SK-N-SH treated with all-trans-retinoic acid at 6 μM for 48 hours (cell line): ENCODE measurements at regions not wholly inside any gene's neighbourhood (a gene's known extent, or its start where the extent isn't known, plus 50 kb on each side); places are given as distances from the start of the nearest gene placed in this dataset.

Source experiments
- ATAC-seq: fragments of 200-7000 bp; cut with Tn5 transposase; 3 replicates; pipeline ENCODE4 v1.9.1; 2020; ENCODE audit warnings: mild to moderate bottlenecking, moderate library complexity
- ARNTL ChIP-seq: fragments of 450-650 bp; formaldehyde crosslinking; IDR thresholded peaks from 2 replicates; pipeline ENCODE4 v1.5.0; 2020; ENCODE audit warnings: low read depth, mild to moderate bottlenecking, moderate library complexity, borderline replicate concordance
- BACH2 ChIP-seq: fragments of 250-450 bp; sonication (Bioruptor Pico); IDR thresholded peaks from 2 replicates; pipeline ENCODE4 v1.9.0; 2021; ENCODE audit warnings: mild to moderate bottlenecking, borderline replicate concordance
- CSRNP3 ChIP-seq: fragments of 250-450 bp; sonication (Bioruptor Pico); IDR thresholded peaks from 2 replicates; pipeline ENCODE4 v1.5.1; 2021; ENCODE audit warnings: mild to moderate bottlenecking, moderate library complexity
- ESRRG ChIP-seq: fragments of 250-450 bp; sonication (Bioruptor Pico); IDR thresholded peaks from 2 replicates; pipeline ENCODE4 v1.6.1; 2021; ENCODE audit warnings: mild to moderate bottlenecking
- ISL1 ChIP-seq: fragments of 250-450 bp; sonication (Bioruptor Pico); IDR thresholded peaks from 2 replicates; pipeline ENCODE4 v2.1.2; 2022; ENCODE audit warnings: mild to moderate bottlenecking, moderate library complexity
- OSR1 ChIP-seq: fragments of 250-450 bp; sonication (Bioruptor Pico); IDR thresholded peaks from 2 replicates; pipeline ENCODE4 v1.8.0; 2022; ENCODE audit warnings: moderate library complexity, mild to moderate bottlenecking, inconsistent platforms
- POU6F1 ChIP-seq: fragments of 250-450 bp; sonication (Bioruptor Pico); IDR thresholded peaks from 2 replicates; pipeline ENCODE4 v1.8.0; 2021; ENCODE audit warnings: low read depth, mild to moderate bottlenecking, moderate library complexity, borderline replicate concordance
- RARB ChIP-seq: fragments of 250-450 bp; sonication (Bioruptor Pico); IDR thresholded peaks from 2 replicates; pipeline ENCODE4 v1.8.0; 2021; ENCODE audit warnings: mild to moderate bottlenecking, moderate library complexity
- SNAI2 ChIP-seq: fragments of 250-450 bp; sonication (Bioruptor Pico); IDR thresholded peaks from 2 replicates; pipeline ENCODE4 v1.5.0; 2020; ENCODE audit warnings: mild to moderate bottlenecking, moderate library complexity
- TCF4 ChIP-seq: fragments of 250-450 bp; sonication (Bioruptor Pico); IDR thresholded peaks from 2 replicates; pipeline ENCODE4 v1.8.0; 2021; ENCODE audit warnings: mild to moderate bottlenecking, moderate library complexity, borderline replicate concordance
- TOX ChIP-seq: fragments of 250-450 bp; sonication (Bioruptor Pico); IDR thresholded peaks from 2 replicates; pipeline ENCODE4 v1.8.0; 2021; ENCODE audit warnings: mild to moderate bottlenecking, moderate library complexity, borderline replicate concordance
- ZC3H10 ChIP-seq: fragments of 250-450 bp; sonication (Bioruptor Pico); IDR thresholded peaks from 2 replicates; pipeline ENCODE4 v1.5.1; 2021; ENCODE audit warnings: mild to moderate bottlenecking, moderate library complexity
- ZFP3 ChIP-seq: fragments of 250-450 bp; sonication (Bioruptor Pico); IDR thresholded peaks from 2 replicates; pipeline ENCODE4 v1.5.0; 2020; ENCODE audit warnings: mild to moderate bottlenecking, moderate library complexity
- ZFP30 ChIP-seq: fragments of 450-650 bp; formaldehyde crosslinking; IDR thresholded peaks from 2 replicates; pipeline ENCODE4 v1.5.0; 2022; ENCODE audit warnings: mild to moderate bottlenecking, moderate library complexity
- ZNF565 ChIP-seq: fragments of 450-650 bp; formaldehyde crosslinking; conservative IDR thresholded peaks from 2 replicates; pipeline ENCODE4 v1.5.0; 2020; ENCODE audit warnings: low read depth, mild to moderate bottlenecking, moderate library complexity
- ZNF8 ChIP-seq: fragments of 450-650 bp; formaldehyde crosslinking; IDR thresholded peaks from 2 replicates; pipeline ENCODE4 v1.5.0; 2020; ENCODE audit warnings: mild to moderate bottlenecking, moderate library complexity
- TF ChIP-seq, protein P1 (sequence below): fragments of 250-450 bp; sonication (Bioruptor Pico); IDR thresholded peaks from 2 replicates; pipeline ENCODE4 v1.5.0; 2020; ENCODE audit warnings: mild to moderate bottlenecking, moderate library complexity
- TF ChIP-seq, protein P2 (sequence below): fragments of 250-450 bp; sonication (Bioruptor Pico); IDR thresholded peaks from 2 replicates; pipeline ENCODE4 v1.8.0; 2020; ENCODE audit warnings: mild to moderate bottlenecking, moderate library complexity, borderline replicate concordance
- TF ChIP-seq, protein P3 (sequence below): fragments of 250-450 bp; sonication (Bioruptor Pico); IDR thresholded peaks from 2 replicates; pipeline ENCODE4 v1.5.1; 2020; ENCODE audit warnings: low read depth, mild to moderate bottlenecking, moderate library complexity

GRCh38 chr7:34207810-34208209 is 302.5 kb downstream of the BMPER start:
- no peak for TF ChIP-seq OSR1 (CRISPR knock-in tag)
- TF ChIP-seq ESRRG (CRISPR knock-in tag): no peak
- TF ChIP-seq POU6F1 (CRISPR knock-in tag): no peak
- TF ChIP-seq, protein P1, sequence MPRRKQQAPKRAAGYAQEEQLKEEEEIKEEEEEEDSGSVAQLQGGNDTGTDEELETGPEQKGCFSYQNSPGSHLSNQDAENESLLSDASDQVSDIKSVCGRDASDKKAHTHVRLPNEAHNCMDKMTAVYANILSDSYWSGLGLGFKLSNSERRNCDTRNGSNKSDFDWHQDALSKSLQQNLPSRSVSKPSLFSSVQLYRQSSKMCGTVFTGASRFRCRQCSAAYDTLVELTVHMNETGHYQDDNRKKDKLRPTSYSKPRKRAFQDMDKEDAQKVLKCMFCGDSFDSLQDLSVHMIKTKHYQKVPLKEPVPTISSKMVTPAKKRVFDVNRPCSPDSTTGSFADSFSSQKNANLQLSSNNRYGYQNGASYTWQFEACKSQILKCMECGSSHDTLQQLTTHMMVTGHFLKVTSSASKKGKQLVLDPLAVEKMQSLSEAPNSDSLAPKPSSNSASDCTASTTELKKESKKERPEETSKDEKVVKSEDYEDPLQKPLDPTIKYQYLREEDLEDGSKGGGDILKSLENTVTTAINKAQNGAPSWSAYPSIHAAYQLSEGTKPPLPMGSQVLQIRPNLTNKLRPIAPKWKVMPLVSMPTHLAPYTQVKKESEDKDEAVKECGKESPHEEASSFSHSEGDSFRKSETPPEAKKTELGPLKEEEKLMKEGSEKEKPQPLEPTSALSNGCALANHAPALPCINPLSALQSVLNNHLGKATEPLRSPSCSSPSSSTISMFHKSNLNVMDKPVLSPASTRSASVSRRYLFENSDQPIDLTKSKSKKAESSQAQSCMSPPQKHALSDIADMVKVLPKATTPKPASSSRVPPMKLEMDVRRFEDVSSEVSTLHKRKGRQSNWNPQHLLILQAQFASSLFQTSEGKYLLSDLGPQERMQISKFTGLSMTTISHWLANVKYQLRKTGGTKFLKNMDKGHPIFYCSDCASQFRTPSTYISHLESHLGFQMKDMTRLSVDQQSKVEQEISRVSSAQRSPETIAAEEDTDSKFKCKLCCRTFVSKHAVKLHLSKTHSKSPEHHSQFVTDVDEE (CRISPR knock-in tag): no peak
- TF ChIP-seq BACH2 (CRISPR knock-in tag): no peak
- TF ChIP-seq, protein P2, sequence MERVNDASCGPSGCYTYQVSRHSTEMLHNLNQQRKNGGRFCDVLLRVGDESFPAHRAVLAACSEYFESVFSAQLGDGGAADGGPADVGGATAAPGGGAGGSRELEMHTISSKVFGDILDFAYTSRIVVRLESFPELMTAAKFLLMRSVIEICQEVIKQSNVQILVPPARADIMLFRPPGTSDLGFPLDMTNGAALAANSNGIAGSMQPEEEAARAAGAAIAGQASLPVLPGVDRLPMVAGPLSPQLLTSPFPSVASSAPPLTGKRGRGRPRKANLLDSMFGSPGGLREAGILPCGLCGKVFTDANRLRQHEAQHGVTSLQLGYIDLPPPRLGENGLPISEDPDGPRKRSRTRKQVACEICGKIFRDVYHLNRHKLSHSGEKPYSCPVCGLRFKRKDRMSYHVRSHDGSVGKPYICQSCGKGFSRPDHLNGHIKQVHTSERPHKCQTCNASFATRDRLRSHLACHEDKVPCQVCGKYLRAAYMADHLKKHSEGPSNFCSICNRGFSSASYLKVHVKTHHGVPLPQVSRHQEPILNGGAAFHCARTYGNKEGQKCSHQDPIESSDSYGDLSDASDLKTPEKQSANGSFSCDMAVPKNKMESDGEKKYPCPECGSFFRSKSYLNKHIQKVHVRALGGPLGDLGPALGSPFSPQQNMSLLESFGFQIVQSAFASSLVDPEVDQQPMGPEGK (CRISPR knock-in tag): no peak
- no peak for TF ChIP-seq ZNF565
- no peak for TF ChIP-seq CSRNP3 (CRISPR knock-in tag)
- TF ChIP-seq ZC3H10 (CRISPR knock-in tag): no peak
- TF ChIP-seq TOX: no peak
- TF ChIP-seq ZFP3 (CRISPR knock-in tag): no peak
- TF ChIP-seq ZFP30 (CRISPR knock-in tag): no peak
- no peak for TF ChIP-seq ISL1 (CRISPR knock-in tag)
- no peak for ATAC-seq

DNA sequence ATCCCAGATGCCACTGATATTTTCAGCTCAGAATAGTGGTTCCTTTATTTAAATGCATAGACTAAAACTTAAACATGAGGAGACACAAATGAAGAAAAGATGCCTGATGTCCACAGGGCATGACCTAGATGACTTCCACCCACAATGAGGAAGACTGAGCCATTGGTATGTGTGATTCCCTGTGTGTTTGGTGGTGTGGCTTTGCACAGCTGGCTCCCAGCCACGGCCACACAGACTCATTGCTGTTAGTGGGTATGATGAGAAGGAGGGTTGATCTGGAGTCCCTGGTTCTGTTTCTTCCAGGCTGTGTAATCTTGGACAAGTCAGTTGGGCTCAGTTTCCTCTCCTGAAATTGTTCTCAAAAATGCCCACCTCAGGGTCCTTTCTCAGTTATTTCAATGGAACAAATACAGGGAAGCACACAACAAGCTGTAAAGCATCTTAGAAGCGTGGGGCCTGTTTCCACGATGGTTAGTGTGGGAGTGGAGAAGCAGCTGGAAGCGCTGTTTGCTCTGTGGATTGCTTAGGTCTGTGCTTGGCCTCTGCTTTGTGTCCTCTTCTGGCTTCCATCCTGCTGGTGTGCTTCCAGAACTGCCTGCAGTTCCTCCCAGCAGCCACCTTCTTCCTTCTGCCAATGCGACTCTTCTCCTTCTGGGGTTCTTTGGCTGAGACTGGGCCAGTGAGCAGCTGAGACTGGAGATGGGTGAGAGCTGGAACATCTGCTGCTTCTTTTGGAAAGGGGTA is 303.7 kb downstream of the BMPER start:
- no peak for TF ChIP-seq CSRNP3 (CRISPR knock-in tag)
- TF ChIP-seq, protein P3, sequence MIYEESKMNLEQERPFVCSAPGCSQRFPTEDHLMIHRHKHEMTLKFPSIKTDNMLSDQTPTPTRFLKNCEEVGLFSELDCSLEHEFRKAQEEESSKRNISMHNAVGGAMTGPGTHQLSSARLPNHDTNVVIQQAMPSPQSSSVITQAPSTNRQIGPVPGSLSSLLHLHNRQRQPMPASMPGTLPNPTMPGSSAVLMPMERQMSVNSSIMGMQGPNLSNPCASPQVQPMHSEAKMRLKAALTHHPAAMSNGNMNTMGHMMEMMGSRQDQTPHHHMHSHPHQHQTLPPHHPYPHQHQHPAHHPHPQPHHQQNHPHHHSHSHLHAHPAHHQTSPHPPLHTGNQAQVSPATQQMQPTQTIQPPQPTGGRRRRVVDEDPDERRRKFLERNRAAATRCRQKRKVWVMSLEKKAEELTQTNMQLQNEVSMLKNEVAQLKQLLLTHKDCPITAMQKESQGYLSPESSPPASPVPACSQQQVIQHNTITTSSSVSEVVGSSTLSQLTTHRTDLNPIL (CRISPR knock-in tag): no peak
- no peak for TF ChIP-seq TCF4 (CRISPR knock-in tag)
- TF ChIP-seq SNAI2 (CRISPR knock-in tag): no peak
- no peak for TF ChIP-seq TOX
- TF ChIP-seq BACH2 (CRISPR knock-in tag): no peak
- no peak for TF ChIP-seq ISL1 (CRISPR knock-in tag)
- ATAC-seq: peak; percentile 23; the same call in 2 of the 3 replicates

- peak; percentile 46; the same call in 2 of the 3 replicates for ATAC-seq
- TF ChIP-seq ZFP30 (CRISPR knock-in tag): no peak
- no peak for TF ChIP-seq ESRRG (CRISPR knock-in tag)
- TF ChIP-seq RARB (CRISPR knock-in tag): no peak
- no peak for TF ChIP-seq ARNTL (CRISPR knock-in tag)
- no peak for TF ChIP-seq ZNF565
- no peak for TF ChIP-seq TOX
- no peak for TF ChIP-seq ZFP3 (CRISPR knock-in tag)
- TF ChIP-seq, protein P2 (CRISPR knock-in tag): no peak
- TF ChIP-seq ZNF8 (CRISPR knock-in tag): no peak
- no peak for TF ChIP-seq SNAI2 (CRISPR knock-in tag)
- TF ChIP-seq OSR1 (CRISPR knock-in tag): no peak
Observed at GRCh38 chr7:34211018-34211417, 305.7 kb downstream of the BMPER start.
